Calu3 (cell line): ENCODE measurements at regions not wholly inside any gene's neighbourhood (a gene's known extent, or its start where the extent isn't known, plus 50 kb on each side); places are given as distances from the start of the nearest gene placed in this dataset.

Experiments used
- BruUV-seq: library from RNA; stranded (reverse); fragments of 400-500 nt; replicated peaks from 2 replicates; lab custom pipeline; 2021; lab: Mats Ljungman, UMichigan
- CTCF ChIA-PET: fragments of 300-600 bp; sonication (Branson Sonifier 250); formaldehyde crosslinking; loops from one replicate; lab custom pipeline; 2022; ENCODE audit warnings: antibody characterized with exemption; lab: Charles Lee
- DNase-seq: peaks from one replicate; pipeline ENCODE4 v3.0.0; 2022
- H3K27ac Mint-ChIP-seq: one replicate; pipeline ENCODE4 v1.8.0; 2022; ENCODE audit warnings: mixed read lengths; ENCODE audit not compliant: unreplicated experiment
- H3K27me3 Mint-ChIP-seq: one replicate; pipeline ENCODE4 v1.8.0; 2022; ENCODE audit warnings: mixed read lengths; ENCODE audit not compliant: unreplicated experiment
- H3K36me3 Mint-ChIP-seq: one replicate; pipeline ENCODE4 v1.8.0; 2022; ENCODE audit warnings: mild to moderate bottlenecking, moderate library complexity, mixed read lengths; ENCODE audit not compliant: insufficient read depth, unreplicated experiment
- H3K4me1 Mint-ChIP-seq: one replicate; pipeline ENCODE4 v1.8.0; 2022; ENCODE audit warnings: mild to moderate bottlenecking, low read depth, mixed read lengths; ENCODE audit not compliant: unreplicated experiment
- H3K4me3 Mint-ChIP-seq: one replicate; pipeline ENCODE4 v1.8.0; 2022; ENCODE audit warnings: mild to moderate bottlenecking, low read depth, moderate library complexity, mixed read lengths; ENCODE audit not compliant: unreplicated experiment
- H3K9me3 Mint-ChIP-seq: one replicate; pipeline ENCODE4 v1.8.0; 2022; ENCODE audit warnings: low read depth, mixed read lengths; ENCODE audit not compliant: unreplicated experiment
- CTCF ChIP-seq: fragments of 200-600 bp; IDR thresholded peaks from one replicate; pipeline ENCODE4 v1.8.0; 2022; ENCODE audit warnings: antibody characterized with exemption; ENCODE audit not compliant: unreplicated experiment
- intact Hi-C: fragments of 100-400 bp; cut with micrococcal nuclease; formaldehyde crosslinking; loops from one replicate; pipeline ENCODE4 v1.10.0; 2022; ENCODE audit not compliant: unreplicated experiment

GRCh38 chr2:217466805-217467204, 536.0 kb downstream of the TNS1 start:
- no peaks in the 10 kb centered on the region for H3K4me1 Mint-ChIP-seq
- no peak for TF ChIP-seq CTCF

GRCh38 chr2:217466104-217466503, 536.7 kb downstream of the TNS1 start:
- Mint-ChIP-seq H3K4me1 (no peaks in the 10 kb centered on the region), H3K27ac (no peak overlapping the region), H3K27me3 (no peaks in the 10 kb centered on the region), H3K36me3 (no peaks in the 10 kb centered on the region), H3K4me3 (no peak overlapping the region), H3K9me3 (no peaks in the 10 kb centered on the region)
- BruUV-seq = no TSS peak
- intact Hi-C loops = no loop called here
- no peak for DNase-seq
- CTCF ChIA-PET = no interaction called here
- no peak for TF ChIP-seq CTCF

More at GRCh38 chr2:217466805-217467204, 536.0 kb downstream of the TNS1 start:
- H3K4me3 Mint-ChIP-seq = no peak overlapping the region
- CTCF ChIA-PET = no interaction called here
- no peak for DNase-seq
- no peaks in the 10 kb centered on the region for H3K9me3 Mint-ChIP-seq
- intact Hi-C loops = no loop called here
- BruUV-seq = no TSS peak
- no peaks in the 10 kb centered on the region for H3K27me3 Mint-ChIP-seq
- H3K36me3 Mint-ChIP-seq = no peaks in the 10 kb centered on the region
- H3K27ac Mint-ChIP-seq = no peak overlapping the region

- no peak for DNase-seq
- no peaks in the 10 kb centered on the region for H3K36me3 Mint-ChIP-seq
- CTCF ChIA-PET = no interaction called here
- no peaks in the 10 kb centered on the region for H3K27me3 Mint-ChIP-seq
- no TSS peak for BruUV-seq
- intact Hi-C loops = no loop called here
- H3K27ac Mint-ChIP-seq = no peak overlapping the region
- no peak overlapping the region for H3K4me3 Mint-ChIP-seq
- no peaks in the 10 kb centered on the region for H3K9me3 Mint-ChIP-seq
- H3K4me1 Mint-ChIP-seq = no peaks in the 10 kb centered on the region
- TF ChIP-seq CTCF = no peak
These were observed 537.7 kb downstream of the TNS1 start for GRCh38 chr2:217465100-217465499.

- Mint-ChIP-seq H3K4me1 (no peaks in the 10 kb centered on the region), H3K27me3 (no peaks in the 10 kb centered on the region), H3K36me3 (no peaks in the 10 kb centered on the region), H3K9me3 (no peaks in the 10 kb centered on the region), H3K27ac (no peak overlapping the region), H3K4me3 (no peak overlapping the region)
- CTCF ChIA-PET = no interaction called here
- intact Hi-C loops = no loop called here
- BruUV-seq = no TSS peak
- TF ChIP-seq CTCF = no peak
- no peak for DNase-seq
These were observed 539.3 kb downstream of the TNS1 start for GRCh38 chr2:217463402-217464075.
